Glomerular endothelial cell (primary cell): ENCODE measurements at regions not wholly inside any gene's neighbourhood (a gene's known extent, or its start where the extent isn't known, plus 50 kb on each side); places are given as distances from the start of the nearest gene placed in this dataset.
"Not testable (repeated sequence)": the region's sequence is repeated elsewhere in the genome, so short reads cannot be mapped to it uniquely, and the experiment has no call there.

Experiments
- DNase-seq: peaks from one replicate; pipeline ENCODE4 v3.0.0-alpha.2; 2011; ENCODE audit warnings: low read depth, low spot score; ENCODE audit errors: extremely low read depth

GRCh38 chr6:74597840-74598239, 608.0 kb downstream of the COL12A1 start:
- DNase-seq: no peak

GRCh38 chr6:74597266-74597665, 608.6 kb downstream of the COL12A1 start:
- no peak for DNase-seq

GRCh38 chr6:74596588-74596987, 609.3 kb downstream of the COL12A1 start:
- no peak for DNase-seq

GRCh38 chr6:74594350-74594749, 611.5 kb downstream of the COL12A1 start:
- DNase-seq: not testable (repeated sequence)

GRCh38 chr6:74588094-74588832, 617.6 kb downstream of the COL12A1 start:
- no peak for DNase-seq

GRCh38 chr6:74587386-74587785, 618.5 kb downstream of the COL12A1 start:
- DNase-seq: no peak

- DNase-seq: no peak
Observed at GRCh38 chr6:74585753-74586152, 620.1 kb downstream of the COL12A1 start.

- no peak for DNase-seq
Observed at GRCh38 chr6:74581681-74582080, 624.2 kb downstream of the COL12A1 start.

- no peak for DNase-seq
Observed at GRCh38 chr6:74579794-74580193, 626.1 kb downstream of the COL12A1 start.

- DNase-seq: no peak
Observed at GRCh38 chr6:74579047-74579446, 626.8 kb downstream of the COL12A1 start.

GRCh38 chr6:74578339-74578738, 627.5 kb downstream of the COL12A1 start:
- DNase-seq: no peak

- no peak for DNase-seq
Observed at GRCh38 chr6:74577619-74578018, 628.2 kb downstream of the COL12A1 start.

- no peak for DNase-seq
Observed at GRCh38 chr6:74574794-74575193, 631.1 kb downstream of the COL12A1 start.

GRCh38 chr6:74573613-74574012, 632.2 kb downstream of the COL12A1 start:
- DNase-seq: no peak

- no peak for DNase-seq
Observed at GRCh38 chr6:74570044-74570443, 635.8 kb downstream of the COL12A1 start.

- DNase-seq: peak; percentile 56
Observed at GRCh38 chr6:74568861-74569260, 637.0 kb downstream of the COL12A1 start.

- DNase-seq: not testable (repeated sequence)
Observed at GRCh38 chr6:74567923-74568290, 637.9 kb downstream of the COL12A1 start.

- no peak for DNase-seq
Observed at GRCh38 chr6:74567281-74567922, 638.5 kb downstream of the COL12A1 start.

- no peak for DNase-seq
Observed at GRCh38 chr6:74557236-74557635, 648.6 kb downstream of the COL12A1 start.

GRCh38 chr6:74554041-74554440, 651.8 kb downstream of the COL12A1 start:
- DNase-seq: no peak

- no peak for DNase-seq
Observed at GRCh38 chr6:74551896-74552295, 654.0 kb downstream of the COL12A1 start.

- DNase-seq: no peak
Observed at GRCh38 chr6:74550821-74551220, 655.0 kb downstream of the COL12A1 start.
